PC-9 (cell line): ENCODE measurements at regions not wholly inside any gene's neighbourhood (a gene's known extent, or its start where the extent isn't known, plus 50 kb on each side); places are given as distances from the start of the nearest gene placed in this dataset.

Experiments
- BruUV-seq: library from RNA; stranded (reverse); fragments of 400-500 nt; replicated peaks from 2 replicates; lab custom pipeline; 2021; lab: Mats Ljungman, UMichigan
- CTCF ChIA-PET: fragments of 300-600 bp; sonication (Branson Sonifier 250); formaldehyde crosslinking; loops from one replicate; lab custom pipeline; 2022; ENCODE audit warnings: antibody characterized with exemption; lab: Charles Lee
- POLR2A ChIA-PET: fragments of 300-600 bp; sonication (Branson Sonifier 250); formaldehyde crosslinking; loops from one replicate; lab custom pipeline; 2022; ENCODE audit warnings: antibody characterized with exemption; ENCODE audit not compliant: unreplicated experiment; lab: Charles Lee
- DNase-seq, 2 experiments: peaks; one replicate each; pipeline versions ENCODE4 v3.0.0 to v3.0.0-alpha.2; 2015 to 2022; ENCODE audit warnings: mixed read lengths in 1 of 2
- H2AFZ ChIP-seq: fragments of 200-600 bp; sonication (generic); 2 replicates; pipeline ENCODE4 v1.8.1; 2017; ENCODE audit warnings: antibody characterized with exemption
- H3F3A ChIP-seq: fragments of 200-600 bp; sonication (generic); 2 replicates; pipeline ENCODE4 v1.8.1; 2017; ENCODE audit warnings: antibody characterized with exemption, mild to moderate bottlenecking, low read depth; ENCODE audit not compliant: insufficient read depth
- H3K27ac ChIP-seq: fragments of 200-600 bp; sonication (generic); 2 replicates; pipeline ENCODE4 v1.6.1; 2016; ENCODE audit warnings: mixed run types
- H3K27me3 ChIP-seq: fragments of 200-600 bp; sonication (generic); 2 replicates; pipeline ENCODE4 v1.6.1; 2016; ENCODE audit warnings: low read depth, mixed run types; ENCODE audit not compliant: insufficient read depth
- H3K36me3 ChIP-seq: fragments of 200-600 bp; sonication (generic); 2 replicates; pipeline ENCODE4 v1.6.1; 2016; ENCODE audit warnings: low read depth, mixed run types
- H3K4me1 ChIP-seq: fragments of 200-600 bp; sonication (generic); replicated peaks from 2 replicates; pipeline ENCODE4 v1.6.1; 2016; ENCODE audit warnings: mixed run types; ENCODE audit not compliant: insufficient read depth
- H3K4me2 ChIP-seq: fragments of 200-600 bp; sonication (generic); 2 replicates; pipeline ENCODE4 v1.6.1; 2017; ENCODE audit warnings: mixed run types
- H3K4me3 ChIP-seq: fragments of 200-600 bp; sonication (generic); 2 replicates; pipeline ENCODE4 v1.6.1; 2016; ENCODE audit warnings: mixed run types
- H3K79me2 ChIP-seq: fragments of 200-600 bp; sonication (generic); 2 replicates; pipeline ENCODE4 v1.6.1; 2017; ENCODE audit warnings: low read depth, mixed run types
- H3K9me2 ChIP-seq: fragments of 200-600 bp; sonication (generic); 2 replicates; pipeline ENCODE4 v1.8.1; 2017; ENCODE audit warnings: mild to moderate bottlenecking; ENCODE audit not compliant: insufficient read depth
- H3K9me3 ChIP-seq: fragments of 200-600 bp; sonication (generic); 2 replicates; pipeline ENCODE4 v1.8.1; 2016; ENCODE audit warnings: low read depth; ENCODE audit not compliant: insufficient read depth
- H4K20me1 ChIP-seq: fragments of 200-600 bp; sonication (generic); 2 replicates; pipeline ENCODE4 v1.8.1; 2017; ENCODE audit not compliant: insufficient read depth
- CTCF ChIP-seq: fragments of 200-600 bp; sonication (generic); conservative IDR thresholded peaks from 2 replicates; pipeline ENCODE4 v1.6.1; 2017; ENCODE audit warnings: mixed run types, antibody characterized with exemption, mild to moderate bottlenecking, moderate library complexity
- EZH2 ChIP-seq: fragments of 200-600 bp; sonication (generic); IDR thresholded peaks from 2 replicates; pipeline ENCODE4 v1.8.0; 2017; ENCODE audit warnings: antibody characterized with exemption, low read depth
- intact Hi-C: fragments of 100-400 bp; cut with micrococcal nuclease; formaldehyde crosslinking; loops from one replicate; pipeline ENCODE4 v1.10.0; 2022; ENCODE audit not compliant: unreplicated experiment

GRCh38 chr12:84294246-84294645, 618.4 kb downstream of the SLC6A15 start:
- Histone ChIP-seq H3K79me2 (no peaks in the 10 kb centered on the region), H3K4me3 (no peak overlapping the region), H3K27ac (no peak overlapping the region), H3K4me2 (no peak overlapping the region), H3K9me2 (no peaks in the 10 kb centered on the region), H3K4me1 (no peaks in the 10 kb centered on the region), H3K27me3 (no peaks in the 10 kb centered on the region), H4K20me1 (no peaks in the 10 kb centered on the region), H3K9me3 (peaks cover 3% of the 10 kb centered on the region; the same call in 1 of the 2 replicates), H2AFZ (no peak overlapping the region), H3F3A (no peaks in the 10 kb centered on the region), H3K36me3 (no peaks in the 10 kb centered on the region)
- intact Hi-C loops: no loop called here
- DNase-seq: no peak
- TF ChIP-seq EZH2 (no peak), CTCF (no peak)
- ChIA-PET CTCF (no interaction called here), POLR2A (no interaction called here)
- BruUV-seq: no TSS peak

- H3K9me2 ChIP-seq: no peaks in the 10 kb centered on the region
- no peaks in the 10 kb centered on the region for H3K9me3 ChIP-seq
- intact Hi-C loops: no loop called here
- no TSS peak for BruUV-seq
- no peak overlapping the region for H2AFZ ChIP-seq
- DNase-seq: no peak
- no peaks in the 10 kb centered on the region for H3F3A ChIP-seq
- H3K4me3 ChIP-seq: no peak overlapping the region
- POLR2A ChIA-PET: no interaction called here
- H3K36me3 ChIP-seq: no peaks in the 10 kb centered on the region
- CTCF ChIA-PET: no interaction called here
- H3K79me2 ChIP-seq: no peaks in the 10 kb centered on the region
- no peak overlapping the region for H3K27ac ChIP-seq
- H3K4me1 ChIP-seq: no peaks in the 10 kb centered on the region
- no peak overlapping the region for H3K4me2 ChIP-seq
- H3K27me3 ChIP-seq: no peaks in the 10 kb centered on the region
- no peaks in the 10 kb centered on the region for H4K20me1 ChIP-seq
- no peak for TF ChIP-seq EZH2
- no peak for TF ChIP-seq CTCF
These were observed 622.4 kb downstream of the SLC6A15 start for GRCh38 chr12:84290168-84290567.

GRCh38 chr12:84277986-84278385, 634.6 kb downstream of the SLC6A15 start:
- no peaks in the 10 kb centered on the region for H3K27me3 ChIP-seq
- no peaks in the 10 kb centered on the region for H3K9me2 ChIP-seq
- no TSS peak for BruUV-seq
- H3F3A ChIP-seq: no peaks in the 10 kb centered on the region
- H3K4me2 ChIP-seq: no peak overlapping the region
- H3K9me3 ChIP-seq: no peaks in the 10 kb centered on the region
- POLR2A ChIA-PET: no interaction called here
- H3K36me3 ChIP-seq: no peaks in the 10 kb centered on the region
- H3K4me3 ChIP-seq: no peak overlapping the region
- no peaks in the 10 kb centered on the region for H4K20me1 ChIP-seq
- TF ChIP-seq EZH2 (no peak), CTCF (no peak)
- no peaks in the 10 kb centered on the region for H3K4me1 ChIP-seq
- intact Hi-C loops: no loop called here
- H3K27ac ChIP-seq: no peak overlapping the region
- H3K79me2 ChIP-seq: no peaks in the 10 kb centered on the region
- DNase-seq: no peak
- no peak overlapping the region for H2AFZ ChIP-seq
- CTCF ChIA-PET: no interaction called here
